ENCODE measurements at regions not wholly inside any gene's neighbourhood (a gene's known extent, or its start where the extent isn't known, plus 50 kb on each side); places are given as distances from the start of the nearest gene placed in this dataset.
"Not testable (repeated sequence)": the region's sequence is repeated elsewhere in the genome, so short reads cannot be mapped to it uniquely, and the experiment has no call there.

DNA sequence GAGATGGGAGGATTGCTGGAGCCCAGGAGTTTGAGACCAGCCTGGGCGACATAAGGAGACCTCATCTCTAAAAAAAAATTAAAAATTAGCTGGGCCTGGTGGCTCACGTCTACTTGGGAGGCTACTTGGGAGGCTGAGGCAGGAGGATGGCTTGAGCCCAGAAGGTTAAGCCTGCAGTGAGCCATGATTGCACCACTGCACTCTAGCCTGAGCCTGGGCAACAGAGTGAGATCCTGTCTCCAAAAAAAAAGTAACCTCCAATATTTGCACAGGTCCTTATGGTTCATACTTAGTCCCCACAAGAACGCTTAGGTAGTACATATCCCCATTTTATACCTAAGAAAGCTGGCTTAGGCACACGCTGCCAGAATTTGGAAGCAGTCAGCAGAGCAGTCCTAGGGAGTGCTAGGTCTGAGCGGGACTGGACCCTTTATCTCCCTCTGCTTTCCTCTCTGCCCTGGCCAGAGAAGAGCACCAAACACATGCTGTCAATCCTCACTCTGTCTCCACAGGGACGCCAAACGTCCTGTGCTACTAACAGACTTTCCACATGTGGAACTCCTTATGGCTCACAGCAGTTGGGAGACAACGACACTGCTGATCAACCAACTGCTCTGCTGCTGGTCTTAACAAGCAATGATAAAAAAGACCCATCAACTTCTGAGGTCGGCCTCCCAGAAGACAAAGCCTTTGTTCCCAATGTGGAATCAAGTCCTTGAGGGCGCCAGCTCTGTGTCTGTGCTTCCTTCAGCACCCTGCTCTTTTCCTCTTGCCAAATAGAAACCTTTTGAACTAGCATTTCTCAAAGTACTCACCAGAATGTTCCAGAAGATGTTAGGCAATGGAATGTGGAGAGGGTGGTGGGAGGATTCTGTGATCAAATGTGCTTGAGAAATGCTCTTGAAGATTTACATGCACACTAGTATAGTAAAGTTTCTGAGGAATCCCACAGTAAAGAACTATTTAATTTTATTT, 226.3 kb upstream of the DTNBP1 start:
- TF ChIP-seq EZH2phosphoT487 (IDR thresholded peaks at IDR 0.05; ENCODE audit: borderline replicate concordance, low read length) = no peak
- TF ChIP-seq, protein P1, sequence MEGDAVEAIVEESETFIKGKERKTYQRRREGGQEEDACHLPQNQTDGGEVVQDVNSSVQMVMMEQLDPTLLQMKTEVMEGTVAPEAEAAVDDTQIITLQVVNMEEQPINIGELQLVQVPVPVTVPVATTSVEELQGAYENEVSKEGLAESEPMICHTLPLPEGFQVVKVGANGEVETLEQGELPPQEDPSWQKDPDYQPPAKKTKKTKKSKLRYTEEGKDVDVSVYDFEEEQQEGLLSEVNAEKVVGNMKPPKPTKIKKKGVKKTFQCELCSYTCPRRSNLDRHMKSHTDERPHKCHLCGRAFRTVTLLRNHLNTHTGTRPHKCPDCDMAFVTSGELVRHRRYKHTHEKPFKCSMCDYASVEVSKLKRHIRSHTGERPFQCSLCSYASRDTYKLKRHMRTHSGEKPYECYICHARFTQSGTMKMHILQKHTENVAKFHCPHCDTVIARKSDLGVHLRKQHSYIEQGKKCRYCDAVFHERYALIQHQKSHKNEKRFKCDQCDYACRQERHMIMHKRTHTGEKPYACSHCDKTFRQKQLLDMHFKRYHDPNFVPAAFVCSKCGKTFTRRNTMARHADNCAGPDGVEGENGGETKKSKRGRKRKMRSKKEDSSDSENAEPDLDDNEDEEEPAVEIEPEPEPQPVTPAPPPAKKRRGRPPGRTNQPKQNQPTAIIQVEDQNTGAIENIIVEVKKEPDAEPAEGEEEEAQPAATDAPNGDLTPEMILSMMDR (IDR thresholded peaks at IDR 0.05; ENCODE audit: low read depth, low read length, poor library complexity, severe bottlenecking) = no peak
- H3K9me3 ChIP-seq (ENCODE audit: control insufficient read depth, insufficient read depth, low read length) = peaks cover 2% of the 10 kb centered on the region; the same call in 1 of the 2 replicates
- H3K79me2 ChIP-seq (ENCODE audit: control insufficient read depth, low read length) = no peaks in the 10 kb centered on the region
- no peaks in the 10 kb centered on the region for H4K20me1 ChIP-seq (ENCODE audit: control insufficient read depth, insufficient read depth, low read depth, low read length)
- no peak overlapping the region for H3K4me3 ChIP-seq (ENCODE audit: low read length)
- H3K4me2 ChIP-seq (ENCODE audit: low read length) = no peak overlapping the region
- H3F3A ChIP-seq (ENCODE audit: control insufficient read depth, insufficient read depth) = peaks cover 6% of the 10 kb centered on the region; the same call in 1 of the 2 replicates
- H3K27ac ChIP-seq (ENCODE audit: low read depth, low read length) = peak overlapping the region; percentile 73
- H3K9me2 ChIP-seq (replicated peaks; ENCODE audit: control insufficient read depth, low read length) = no peaks in the 10 kb centered on the region
- peaks cover 40% of the 10 kb centered on the region for H3K4me1 ChIP-seq (ENCODE audit: control insufficient read depth, low read length)
- H3K36me3 ChIP-seq (ENCODE audit: control insufficient read depth, low read length) = no peaks in the 10 kb centered on the region
- no peaks in the 10 kb centered on the region for H3K27me3 ChIP-seq (ENCODE audit: control insufficient read depth, low read length)

DNA sequence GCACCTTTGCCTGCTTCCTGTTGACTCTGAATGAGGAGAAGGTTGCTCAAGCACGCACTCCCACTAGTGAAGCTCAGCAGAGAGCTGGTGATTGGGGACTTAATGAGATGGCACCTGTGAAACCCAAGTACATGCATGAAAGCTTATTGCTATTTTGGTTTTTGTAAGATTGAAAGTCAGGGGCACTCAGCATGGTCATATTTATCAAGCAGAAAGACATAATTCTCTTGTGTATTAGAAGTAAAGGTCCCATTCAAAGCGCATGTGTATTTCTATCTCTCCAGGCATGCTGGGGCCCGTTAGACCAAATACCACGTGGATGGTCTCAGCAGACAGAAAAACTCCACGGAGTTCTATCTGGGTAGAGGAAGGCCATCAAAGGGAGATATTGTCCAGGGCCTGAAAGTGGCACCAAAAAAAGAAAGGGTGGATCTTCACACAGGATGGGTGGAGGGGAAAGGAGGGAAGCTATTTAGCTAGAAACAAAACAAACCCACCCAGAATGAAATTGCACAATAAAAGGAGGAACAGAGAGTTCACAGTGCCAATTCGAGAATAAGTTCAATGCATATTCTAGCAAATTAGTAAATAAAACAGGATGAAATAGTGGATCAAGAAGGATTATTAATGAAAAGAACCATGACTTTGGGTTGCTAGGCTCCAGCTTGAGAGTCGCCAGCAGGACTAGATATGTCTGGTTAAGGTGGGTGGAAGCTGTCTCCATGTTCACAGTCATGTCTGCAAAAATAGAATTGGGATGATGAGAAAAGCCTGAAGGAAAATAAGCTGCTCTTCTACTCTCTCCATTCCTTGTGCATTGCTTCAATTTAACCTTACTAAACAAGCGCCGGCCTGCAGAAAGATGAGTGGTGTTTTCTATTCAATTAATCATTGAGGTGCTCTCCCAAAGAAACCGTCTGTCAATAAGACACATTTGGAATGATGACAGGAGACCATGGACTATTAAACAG, 224.9 kb upstream of the DTNBP1 start:
- peaks cover 40% of the 10 kb centered on the region for H3K4me1 ChIP-seq (ENCODE audit: control insufficient read depth, low read length)
- peak overlapping the region; percentile 73 for H3K27ac ChIP-seq (ENCODE audit: low read depth, low read length)
- peaks cover 6% of the 10 kb centered on the region; the same call in 1 of the 2 replicates for H3F3A ChIP-seq (ENCODE audit: control insufficient read depth, insufficient read depth)
- no peaks in the 10 kb centered on the region for H3K9me3 ChIP-seq (ENCODE audit: control insufficient read depth, insufficient read depth, low read length)
- TF ChIP-seq, protein P1 (IDR thresholded peaks at IDR 0.05; ENCODE audit: low read depth, low read length, poor library complexity, severe bottlenecking) = no peak
- TF ChIP-seq EZH2phosphoT487 (IDR thresholded peaks at IDR 0.05; ENCODE audit: borderline replicate concordance, low read length) = no peak
- H4K20me1 ChIP-seq (ENCODE audit: control insufficient read depth, insufficient read depth, low read depth, low read length) = no peaks in the 10 kb centered on the region
- no peaks in the 10 kb centered on the region for H3K9me2 ChIP-seq (replicated peaks; ENCODE audit: control insufficient read depth, low read length)
- no peaks in the 10 kb centered on the region for H3K27me3 ChIP-seq (ENCODE audit: control insufficient read depth, low read length)
- H3K4me3 ChIP-seq (ENCODE audit: low read length) = peak overlapping the region; percentile 15
- H3K36me3 ChIP-seq (ENCODE audit: control insufficient read depth, low read length) = no peaks in the 10 kb centered on the region
- peak overlapping the region; percentile 49 for H3K4me2 ChIP-seq (ENCODE audit: low read length)
- H3K79me2 ChIP-seq (ENCODE audit: control insufficient read depth, low read length) = no peaks in the 10 kb centered on the region

DNA sequence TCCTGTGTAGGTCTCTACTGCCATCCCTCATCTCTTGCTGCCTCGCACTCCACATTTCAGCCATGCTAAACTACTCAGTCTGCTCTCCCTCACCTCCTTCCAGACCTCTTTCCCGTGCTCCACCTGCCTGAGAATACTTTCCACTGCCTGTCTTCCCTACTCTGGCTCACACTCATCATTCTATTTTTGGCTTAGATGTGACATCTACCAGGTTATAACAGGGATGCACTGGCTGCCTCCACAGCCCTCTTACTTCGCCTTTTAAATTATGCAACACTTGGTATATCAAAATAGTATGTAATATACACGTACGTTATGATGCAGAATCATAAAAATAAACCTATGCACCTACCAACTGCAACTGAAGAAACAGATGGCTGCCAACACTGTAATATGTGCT, 222.8 kb upstream of the DTNBP1 start:
- Histone ChIP-seq H3K9me3 (ENCODE audit: control insufficient read depth, insufficient read depth, low read length) (no peaks in the 10 kb centered on the region), H3K36me3 (ENCODE audit: control insufficient read depth, low read length) (no peaks in the 10 kb centered on the region), H3F3A (ENCODE audit: control insufficient read depth, insufficient read depth) (peaks cover 6% of the 10 kb centered on the region; the same call in 1 of the 2 replicates), H3K27me3 (ENCODE audit: control insufficient read depth, low read length) (no peaks in the 10 kb centered on the region), H3K27ac (ENCODE audit: low read depth, low read length) (no peak overlapping the region), H3K9me2 (replicated peaks; ENCODE audit: control insufficient read depth, low read length) (no peaks in the 10 kb centered on the region), H3K4me2 (ENCODE audit: low read length) (no peak overlapping the region), H3K4me1 (ENCODE audit: control insufficient read depth, low read length) (peaks cover 60% of the 10 kb centered on the region), H3K79me2 (ENCODE audit: control insufficient read depth, low read length) (no peaks in the 10 kb centered on the region), H3K4me3 (ENCODE audit: low read length) (no peak overlapping the region), H4K20me1 (ENCODE audit: control insufficient read depth, insufficient read depth, low read depth, low read length) (no peaks in the 10 kb centered on the region)
- TF ChIP-seq, protein P1 (IDR thresholded peaks at IDR 0.05; ENCODE audit: low read depth, low read length, poor library complexity, severe bottlenecking) = no peak
- TF ChIP-seq EZH2phosphoT487 (IDR thresholded peaks at IDR 0.05; ENCODE audit: borderline replicate concordance, low read length) = no peak

DNA sequence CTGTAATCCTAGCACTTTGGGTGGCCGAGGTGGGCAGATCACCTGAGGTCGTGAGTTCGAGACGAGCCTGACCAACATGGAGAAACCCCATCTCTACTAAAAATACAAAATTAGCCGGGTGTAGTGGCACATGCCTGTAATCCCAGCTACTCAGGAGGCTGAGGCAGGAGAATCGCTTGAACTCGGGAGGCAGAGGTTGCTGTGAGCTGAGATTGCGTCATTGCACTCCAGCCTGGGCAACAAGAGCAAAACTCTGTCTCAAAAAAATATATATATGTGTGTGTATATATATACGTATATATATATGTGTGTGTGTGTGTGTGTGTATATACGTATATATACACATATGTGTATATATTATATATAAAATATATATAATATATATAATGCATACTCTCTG, 220.8 kb upstream of the DTNBP1 start:
- not testable (repeated sequence) for H3K4me2 ChIP-seq (ENCODE audit: low read length); H3K79me2 ChIP-seq (ENCODE audit: control insufficient read depth, low read length); H3K36me3 ChIP-seq (ENCODE audit: control insufficient read depth, low read length); H3K4me3 ChIP-seq (ENCODE audit: low read length); H3K9me3 ChIP-seq (ENCODE audit: control insufficient read depth, insufficient read depth, low read length); H3K9me2 ChIP-seq (replicated peaks; ENCODE audit: control insufficient read depth, low read length); H3F3A ChIP-seq (ENCODE audit: control insufficient read depth, insufficient read depth); H3K27me3 ChIP-seq (ENCODE audit: control insufficient read depth, low read length); H3K27ac ChIP-seq (ENCODE audit: low read depth, low read length); H4K20me1 ChIP-seq (ENCODE audit: control insufficient read depth, insufficient read depth, low read depth, low read length)
- H3K4me1 ChIP-seq (ENCODE audit: control insufficient read depth, low read length) = peaks cover 72% of the 10 kb centered on the region

Measured in DOHH2 (cell line).